ENCODE measurements at regions not wholly inside any gene's neighbourhood (a gene's known extent, or its start where the extent isn't known, plus 50 kb on each side); places are given as distances from the start of the nearest gene placed in this dataset.

- TF ChIP-seq PPARA (CRISPR knock-in tag; IDR thresholded peaks at IDR 0.05; ENCODE audit: borderline replicate concordance) = no peak
- no peak for TF ChIP-seq OSR1 (CRISPR knock-in tag; IDR thresholded peaks at IDR 0.05)
- TF ChIP-seq POU6F1 (CRISPR knock-in tag; IDR thresholded peaks at IDR 0.05; ENCODE audit: borderline replicate concordance, low read depth) = no peak
- no peak for TF ChIP-seq ZNF565 (CRISPR knock-in tag; conservative IDR thresholded peaks at IDR 0.05; ENCODE audit: low read depth)
- TF ChIP-seq, protein P1, sequence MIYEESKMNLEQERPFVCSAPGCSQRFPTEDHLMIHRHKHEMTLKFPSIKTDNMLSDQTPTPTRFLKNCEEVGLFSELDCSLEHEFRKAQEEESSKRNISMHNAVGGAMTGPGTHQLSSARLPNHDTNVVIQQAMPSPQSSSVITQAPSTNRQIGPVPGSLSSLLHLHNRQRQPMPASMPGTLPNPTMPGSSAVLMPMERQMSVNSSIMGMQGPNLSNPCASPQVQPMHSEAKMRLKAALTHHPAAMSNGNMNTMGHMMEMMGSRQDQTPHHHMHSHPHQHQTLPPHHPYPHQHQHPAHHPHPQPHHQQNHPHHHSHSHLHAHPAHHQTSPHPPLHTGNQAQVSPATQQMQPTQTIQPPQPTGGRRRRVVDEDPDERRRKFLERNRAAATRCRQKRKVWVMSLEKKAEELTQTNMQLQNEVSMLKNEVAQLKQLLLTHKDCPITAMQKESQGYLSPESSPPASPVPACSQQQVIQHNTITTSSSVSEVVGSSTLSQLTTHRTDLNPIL (CRISPR knock-in tag; IDR thresholded peaks at IDR 0.05; ENCODE audit: low read depth) = no peak
- no peak for ATAC-seq
Observed at GRCh38 chr16:80418517-80419355, 122.1 kb upstream of the DYNLRB2 start.

DNA sequence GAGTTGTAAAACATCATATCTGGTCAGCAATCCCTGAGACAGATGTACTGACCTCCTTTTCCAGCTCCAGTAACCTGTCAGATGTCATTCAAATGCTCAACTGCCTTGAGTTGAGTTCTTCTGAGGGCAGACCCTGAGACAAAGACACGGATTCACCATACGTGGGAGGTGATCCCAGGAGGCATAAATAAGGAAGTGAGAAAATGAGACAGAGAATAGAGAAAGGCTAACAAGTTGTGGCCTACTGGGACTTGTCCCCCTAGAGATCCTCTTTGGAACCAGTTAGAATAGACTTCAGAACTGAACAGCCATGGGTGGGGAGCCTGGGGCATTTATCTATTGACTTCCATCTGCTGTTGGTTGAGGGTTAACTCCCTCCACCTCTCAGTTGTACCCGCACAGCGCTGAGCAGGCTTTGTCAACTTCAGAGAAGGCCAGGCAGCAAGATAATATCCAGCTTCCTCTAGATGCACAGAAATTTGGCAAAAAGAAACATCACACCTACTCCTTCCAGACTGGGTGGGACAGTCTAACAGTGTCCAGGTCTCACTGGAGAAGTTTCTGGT is 123.0 kb upstream of the DYNLRB2 start:
- TF ChIP-seq, protein P1 (CRISPR knock-in tag; IDR thresholded peaks at IDR 0.05; ENCODE audit: low read depth) = no peak
- no peak for TF ChIP-seq ESRRG (CRISPR knock-in tag; IDR thresholded peaks at IDR 0.05)
- no peak for TF ChIP-seq ARNTL (CRISPR knock-in tag; IDR thresholded peaks at IDR 0.05; ENCODE audit: borderline replicate concordance, low read depth)
- no peak for TF ChIP-seq ZNF8 (CRISPR knock-in tag; IDR thresholded peaks at IDR 0.05)
- no peak for TF ChIP-seq OSR1 (CRISPR knock-in tag; IDR thresholded peaks at IDR 0.05)
- no peak for TF ChIP-seq ZNF70 (CRISPR knock-in tag; IDR thresholded peaks at IDR 0.05)
- TF ChIP-seq SNAI2 (CRISPR knock-in tag; IDR thresholded peaks at IDR 0.05) = no peak
- no peak for TF ChIP-seq ZFP30 (CRISPR knock-in tag; IDR thresholded peaks at IDR 0.05)
- no peak for TF ChIP-seq ZFP3 (CRISPR knock-in tag; IDR thresholded peaks at IDR 0.05)

GRCh38 chr16:80408014-80408413 is 132.8 kb upstream of the DYNLRB2 start:
- TF ChIP-seq POU6F1 (CRISPR knock-in tag; IDR thresholded peaks at IDR 0.05; ENCODE audit: borderline replicate concordance, low read depth) (no peak), ESRRG (CRISPR knock-in tag; IDR thresholded peaks at IDR 0.05) (no peak), ISL1 (CRISPR knock-in tag; IDR thresholded peaks at IDR 0.05) (no peak), ARNTL (CRISPR knock-in tag; IDR thresholded peaks at IDR 0.05; ENCODE audit: borderline replicate concordance, low read depth) (no peak), ZNF70 (CRISPR knock-in tag; IDR thresholded peaks at IDR 0.05) (no peak), GLIS3 (CRISPR knock-in tag; IDR thresholded peaks at IDR 0.05) (no peak), PPARA (CRISPR knock-in tag; IDR thresholded peaks at IDR 0.05; ENCODE audit: borderline replicate concordance) (no peak), ZC3H10 (CRISPR knock-in tag; IDR thresholded peaks at IDR 0.05) (no peak), TCF4 (CRISPR knock-in tag; IDR thresholded peaks at IDR 0.05; ENCODE audit: borderline replicate concordance) (no peak)
- TF ChIP-seq, protein P2, sequence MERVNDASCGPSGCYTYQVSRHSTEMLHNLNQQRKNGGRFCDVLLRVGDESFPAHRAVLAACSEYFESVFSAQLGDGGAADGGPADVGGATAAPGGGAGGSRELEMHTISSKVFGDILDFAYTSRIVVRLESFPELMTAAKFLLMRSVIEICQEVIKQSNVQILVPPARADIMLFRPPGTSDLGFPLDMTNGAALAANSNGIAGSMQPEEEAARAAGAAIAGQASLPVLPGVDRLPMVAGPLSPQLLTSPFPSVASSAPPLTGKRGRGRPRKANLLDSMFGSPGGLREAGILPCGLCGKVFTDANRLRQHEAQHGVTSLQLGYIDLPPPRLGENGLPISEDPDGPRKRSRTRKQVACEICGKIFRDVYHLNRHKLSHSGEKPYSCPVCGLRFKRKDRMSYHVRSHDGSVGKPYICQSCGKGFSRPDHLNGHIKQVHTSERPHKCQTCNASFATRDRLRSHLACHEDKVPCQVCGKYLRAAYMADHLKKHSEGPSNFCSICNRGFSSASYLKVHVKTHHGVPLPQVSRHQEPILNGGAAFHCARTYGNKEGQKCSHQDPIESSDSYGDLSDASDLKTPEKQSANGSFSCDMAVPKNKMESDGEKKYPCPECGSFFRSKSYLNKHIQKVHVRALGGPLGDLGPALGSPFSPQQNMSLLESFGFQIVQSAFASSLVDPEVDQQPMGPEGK (CRISPR knock-in tag; IDR thresholded peaks at IDR 0.05; ENCODE audit: borderline replicate concordance) = no peak
- TF ChIP-seq, protein P1 (CRISPR knock-in tag; IDR thresholded peaks at IDR 0.05; ENCODE audit: low read depth) = no peak
- TF ChIP-seq, protein P3, sequence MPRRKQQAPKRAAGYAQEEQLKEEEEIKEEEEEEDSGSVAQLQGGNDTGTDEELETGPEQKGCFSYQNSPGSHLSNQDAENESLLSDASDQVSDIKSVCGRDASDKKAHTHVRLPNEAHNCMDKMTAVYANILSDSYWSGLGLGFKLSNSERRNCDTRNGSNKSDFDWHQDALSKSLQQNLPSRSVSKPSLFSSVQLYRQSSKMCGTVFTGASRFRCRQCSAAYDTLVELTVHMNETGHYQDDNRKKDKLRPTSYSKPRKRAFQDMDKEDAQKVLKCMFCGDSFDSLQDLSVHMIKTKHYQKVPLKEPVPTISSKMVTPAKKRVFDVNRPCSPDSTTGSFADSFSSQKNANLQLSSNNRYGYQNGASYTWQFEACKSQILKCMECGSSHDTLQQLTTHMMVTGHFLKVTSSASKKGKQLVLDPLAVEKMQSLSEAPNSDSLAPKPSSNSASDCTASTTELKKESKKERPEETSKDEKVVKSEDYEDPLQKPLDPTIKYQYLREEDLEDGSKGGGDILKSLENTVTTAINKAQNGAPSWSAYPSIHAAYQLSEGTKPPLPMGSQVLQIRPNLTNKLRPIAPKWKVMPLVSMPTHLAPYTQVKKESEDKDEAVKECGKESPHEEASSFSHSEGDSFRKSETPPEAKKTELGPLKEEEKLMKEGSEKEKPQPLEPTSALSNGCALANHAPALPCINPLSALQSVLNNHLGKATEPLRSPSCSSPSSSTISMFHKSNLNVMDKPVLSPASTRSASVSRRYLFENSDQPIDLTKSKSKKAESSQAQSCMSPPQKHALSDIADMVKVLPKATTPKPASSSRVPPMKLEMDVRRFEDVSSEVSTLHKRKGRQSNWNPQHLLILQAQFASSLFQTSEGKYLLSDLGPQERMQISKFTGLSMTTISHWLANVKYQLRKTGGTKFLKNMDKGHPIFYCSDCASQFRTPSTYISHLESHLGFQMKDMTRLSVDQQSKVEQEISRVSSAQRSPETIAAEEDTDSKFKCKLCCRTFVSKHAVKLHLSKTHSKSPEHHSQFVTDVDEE (CRISPR knock-in tag; IDR thresholded peaks at IDR 0.05) = no peak
- TF ChIP-seq, protein P4, sequence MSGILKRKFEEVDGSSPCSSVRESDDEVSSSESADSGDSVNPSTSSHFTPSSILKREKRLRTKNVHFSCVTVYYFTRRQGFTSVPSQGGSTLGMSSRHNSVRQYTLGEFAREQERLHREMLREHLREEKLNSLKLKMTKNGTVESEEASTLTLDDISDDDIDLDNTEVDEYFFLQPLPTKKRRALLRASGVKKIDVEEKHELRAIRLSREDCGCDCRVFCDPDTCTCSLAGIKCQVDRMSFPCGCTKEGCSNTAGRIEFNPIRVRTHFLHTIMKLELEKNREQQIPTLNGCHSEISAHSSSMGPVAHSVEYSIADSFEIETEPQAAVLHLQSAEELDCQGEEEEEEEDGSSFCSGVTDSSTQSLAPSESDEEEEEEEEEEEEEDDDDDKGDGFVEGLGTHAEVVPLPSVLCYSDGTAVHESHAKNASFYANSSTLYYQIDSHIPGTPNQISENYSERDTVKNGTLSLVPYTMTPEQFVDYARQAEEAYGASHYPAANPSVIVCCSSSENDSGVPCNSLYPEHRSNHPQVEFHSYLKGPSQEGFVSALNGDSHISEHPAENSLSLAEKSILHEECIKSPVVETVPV (CRISPR knock-in tag; IDR thresholded peaks at IDR 0.05) = no peak
- no peak for ATAC-seq

More for the DNA sequence above, 123.0 kb upstream of the DYNLRB2 start:
- ATAC-seq = no peak
